OCI-LY3 (cell line): ENCODE measurements at regions not wholly inside any gene's neighbourhood (a gene's known extent, or its start where the extent isn't known, plus 50 kb on each side); places are given as distances from the start of the nearest gene placed in this dataset.

Source experiments
- CTCF ChIP-seq: fragments of 200-600, 300-600 bp; sonication (generic); IDR thresholded peaks from 2 replicates; pipeline ENCODE4 v1.5.1; 2014; ENCODE audit warnings: antibody characterized with exemption, low read length, low read depth
- EZH2phosphoT487 ChIP-seq: fragments of 200-600 bp; shearing (Covaris generic); IDR thresholded peaks from 2 replicates; pipeline ENCODE4 v1.6.1; 2018; ENCODE audit warnings: antibody characterized with exemption, mixed run types, low read depth

DNA sequence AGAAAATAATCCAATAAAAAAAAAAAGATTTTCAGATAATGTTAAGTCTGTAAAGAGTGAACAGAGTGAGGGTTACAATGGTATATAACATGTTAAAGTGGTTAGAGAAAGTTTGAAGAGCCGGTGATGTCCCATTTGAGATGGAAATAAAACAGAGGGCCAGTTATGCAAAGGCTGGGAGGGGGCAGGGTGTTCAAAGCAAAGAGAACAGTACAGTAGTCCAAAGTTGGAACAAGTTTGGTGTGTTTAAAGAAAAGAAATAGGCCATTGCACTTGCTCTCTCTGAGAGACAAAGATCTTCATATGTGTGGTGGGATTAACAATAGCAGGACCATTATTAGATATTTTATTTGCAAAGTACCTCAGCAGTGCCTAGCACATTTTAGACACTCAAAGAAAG lies 179.5 kb upstream of the PKN2 start:
- TF ChIP-seq CTCF (no peak), EZH2phosphoT487 (no peak)
